Activated CD4-positive, alpha-beta T cell treated with anti-CD3 and anti-CD28 coated beads, Interleukin-2, amount 50 U/mL, for 1 hour (primary cell): ENCODE measurements at regions not wholly inside any gene's neighbourhood (a gene's known extent, or its start where the extent isn't known, plus 50 kb on each side); places are given as distances from the start of the nearest gene placed in this dataset.
"Not testable (repeated sequence)": the region's sequence is repeated elsewhere in the genome, so short reads cannot be mapped to it uniquely, and the experiment has no call there.

Experiments used
- DNase-seq: peaks from one replicate; pipeline ENCODE4 v3.0.0-alpha.2; 2020

DNA sequence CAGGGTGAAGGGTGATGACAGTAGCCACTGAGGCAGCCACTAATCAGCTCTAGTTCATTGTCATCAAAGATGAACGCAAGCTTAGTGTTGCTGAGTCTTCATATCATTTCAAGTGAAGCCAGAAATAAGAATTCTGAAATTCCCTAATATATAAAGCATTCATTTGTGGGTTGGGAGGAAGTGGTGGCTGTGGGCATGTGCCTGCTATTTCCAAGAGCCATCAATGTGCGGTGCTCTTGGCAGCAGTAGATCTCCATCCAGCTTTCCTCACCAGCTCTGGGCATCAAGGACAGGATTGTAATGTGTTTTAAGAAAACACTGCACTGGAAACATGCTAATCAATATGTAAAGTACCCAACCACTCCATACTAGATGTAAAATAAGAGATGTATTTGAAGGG is 202.5 kb upstream of the AHR start:
- DNase-seq, result no peak

DNA sequence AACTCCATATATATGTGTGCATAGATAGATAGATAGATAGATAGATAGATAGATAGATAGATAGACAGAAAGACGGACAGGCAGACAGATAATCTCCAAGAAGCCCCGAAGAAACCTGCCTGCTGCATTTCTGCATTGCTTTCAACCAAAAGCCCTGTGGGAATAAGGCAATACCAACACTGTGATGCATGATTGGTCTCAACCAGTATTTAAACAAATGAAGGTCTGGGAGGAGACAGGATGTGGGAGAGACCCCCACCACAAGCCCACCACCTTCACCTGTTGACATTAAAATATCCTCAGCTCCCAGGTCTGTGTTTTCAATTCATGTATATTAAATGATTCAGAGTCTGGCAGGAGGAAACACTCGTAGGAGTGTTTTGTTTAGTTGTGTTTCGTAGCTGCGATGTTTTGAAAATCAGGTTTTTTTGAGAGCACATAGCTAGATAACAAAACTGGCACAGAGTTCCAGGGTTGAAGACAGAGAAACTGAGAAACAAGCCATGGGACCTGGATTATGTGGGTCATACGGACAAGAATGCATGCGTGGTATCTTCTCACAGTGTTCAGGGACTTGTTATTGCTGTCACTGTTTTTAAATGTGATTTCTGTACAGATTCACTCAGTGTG is 200.7 kb upstream of the AHR start:
- DNase-seq, result no peak

DNA sequence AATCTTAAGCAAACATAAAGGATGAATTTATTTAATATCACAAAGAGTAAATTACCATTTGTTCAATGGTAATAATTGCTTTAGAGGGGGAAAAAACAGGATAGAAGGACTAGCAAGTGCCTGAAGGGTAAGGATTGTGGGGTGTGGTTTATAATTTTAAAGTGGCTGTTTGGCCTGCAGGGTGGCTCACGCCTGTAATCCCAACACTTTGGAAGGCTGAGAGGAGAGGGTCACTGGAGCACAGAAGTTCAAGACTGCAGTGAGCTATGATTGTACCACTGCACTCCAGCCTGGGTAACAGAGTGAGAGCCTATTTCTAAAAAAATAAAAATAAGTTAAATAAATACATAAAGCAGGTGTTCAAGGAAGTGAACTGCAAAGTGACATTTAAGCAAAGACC is 199.9 kb upstream of the AHR start:
- DNase-seq, result no peak

DNA sequence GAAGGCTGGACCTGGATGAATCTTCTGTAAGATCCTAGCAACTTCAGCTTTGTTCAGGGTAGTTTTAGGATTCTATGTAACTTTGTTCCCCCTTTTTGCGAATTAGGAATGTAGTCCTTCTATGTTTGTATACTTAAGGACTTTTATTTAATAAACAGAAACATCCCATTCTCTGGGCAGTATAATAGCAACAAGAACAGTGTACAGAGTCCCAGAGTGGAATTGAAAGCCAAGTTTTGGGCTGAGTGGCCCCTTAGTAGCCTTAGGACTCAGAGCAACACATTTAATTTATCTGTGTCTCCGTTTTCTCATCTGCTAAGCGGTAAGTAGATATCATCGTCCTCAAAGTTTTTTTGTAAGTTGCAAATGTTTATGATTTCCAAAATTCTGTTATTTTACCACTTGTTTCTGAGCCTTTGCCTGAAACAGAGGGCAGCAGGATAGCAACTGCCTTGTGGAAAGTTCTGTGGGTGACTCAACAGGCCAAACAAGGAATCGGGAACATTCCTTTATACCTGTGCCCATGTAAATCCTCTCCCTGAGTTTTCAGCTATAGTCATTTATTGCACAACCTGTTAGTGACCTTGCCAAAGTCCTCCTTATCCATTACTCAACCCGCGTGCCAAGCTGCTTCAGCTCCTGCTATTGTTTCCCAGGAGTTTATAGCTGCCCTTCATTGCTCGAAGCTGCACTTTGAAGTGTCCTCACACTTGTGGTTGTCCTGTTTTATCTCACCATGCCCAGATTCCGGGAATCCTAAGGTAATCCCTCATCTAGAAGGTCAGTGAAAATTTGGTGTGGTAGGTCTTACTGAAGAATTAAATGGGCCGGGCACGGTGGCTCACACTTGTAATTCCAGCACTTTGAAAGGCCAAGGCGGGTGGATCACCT is 199.1 kb upstream of the AHR start:
- DNase-seq, result no peak

DNA sequence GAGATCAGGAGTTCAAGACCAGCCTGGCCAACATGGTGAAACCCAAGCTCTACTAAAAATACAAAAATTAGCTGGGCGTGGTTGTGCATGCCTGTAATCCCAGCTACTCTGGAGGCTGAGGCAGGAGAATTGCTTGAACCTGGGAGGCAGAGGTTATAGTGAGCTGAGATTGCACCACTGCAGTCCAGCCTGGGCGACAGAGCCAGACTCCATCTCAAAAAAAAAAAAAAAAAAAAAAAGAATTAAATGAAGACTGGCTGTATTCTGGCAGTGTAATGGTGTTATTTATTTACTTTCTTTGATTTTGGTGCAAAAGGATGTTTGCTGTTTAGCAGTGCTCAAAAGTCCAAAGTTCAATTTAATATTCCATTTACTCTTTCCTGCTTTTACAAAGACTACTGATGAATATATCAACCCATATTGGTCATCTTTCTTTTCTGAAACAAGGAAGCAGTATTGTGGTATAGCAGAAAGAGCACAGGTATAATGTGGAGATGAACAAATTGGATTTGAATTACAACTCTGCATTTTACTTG is 198.4 kb upstream of the AHR start:
- DNase-seq, result not testable (repeated sequence)

DNA sequence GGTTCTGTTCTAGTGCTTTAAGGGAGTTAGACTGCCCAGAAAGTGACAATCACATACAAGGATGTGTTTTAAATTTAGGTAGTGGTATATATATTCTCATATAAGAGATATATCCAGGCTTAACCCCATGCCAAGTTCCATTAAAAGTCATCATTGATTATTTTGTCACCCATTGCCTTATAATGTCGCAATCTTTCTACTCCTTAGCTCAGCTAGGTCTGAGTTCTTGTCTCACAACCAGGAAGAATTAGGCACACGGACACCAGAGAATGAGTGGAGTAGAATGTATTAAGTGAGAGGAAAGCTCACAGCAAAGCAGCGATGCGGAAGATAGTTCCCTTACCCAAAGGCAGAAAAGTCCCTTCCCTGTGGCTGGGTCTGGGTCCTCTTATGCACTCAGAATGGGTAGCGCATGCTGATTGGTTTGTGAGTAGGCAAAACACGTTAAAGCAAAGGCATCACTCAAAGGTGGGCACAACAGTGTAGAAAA is 197.2 kb upstream of the AHR start:
- DNase-seq, result no peak

DNA sequence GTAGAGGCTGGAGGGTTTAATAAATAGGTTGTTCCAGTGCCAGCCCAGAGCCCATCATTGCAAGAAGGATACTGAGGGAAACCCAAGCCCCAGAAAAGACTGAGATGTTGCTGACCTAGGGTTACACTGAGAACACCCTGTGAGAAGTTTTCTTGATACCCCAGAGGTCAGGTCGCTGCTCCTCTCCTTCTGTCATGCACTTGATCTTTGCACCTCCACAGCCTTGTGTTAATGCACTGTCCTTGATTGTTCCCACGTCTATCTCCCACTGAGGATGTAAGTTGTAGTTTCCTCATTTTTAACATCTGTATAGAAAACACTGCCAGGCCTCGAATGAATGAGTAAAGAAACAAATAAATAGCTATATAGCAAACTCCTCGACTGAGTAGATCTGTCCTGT is 195.3 kb upstream of the AHR start:
- no peak for DNase-seq

DNA sequence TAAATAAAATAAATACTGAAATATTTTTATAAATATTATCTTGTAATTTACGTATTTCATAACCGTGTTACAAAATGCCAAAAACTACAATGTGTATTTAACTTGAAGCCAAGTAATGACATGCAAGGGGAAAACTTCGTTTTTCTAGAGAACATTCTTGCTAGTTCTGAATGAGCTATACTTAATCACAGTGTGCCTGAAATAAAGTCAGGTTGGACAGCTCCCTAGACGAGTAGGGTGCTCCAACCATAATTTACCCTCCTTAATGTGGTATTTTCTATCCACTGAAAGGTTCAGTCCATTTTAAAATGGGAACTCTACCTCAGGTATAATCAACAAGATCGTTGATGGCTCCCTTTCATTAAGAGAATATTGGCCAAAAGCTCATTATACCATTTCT is 194.5 kb upstream of the AHR start:
- DNase-seq, result no peak

DNA sequence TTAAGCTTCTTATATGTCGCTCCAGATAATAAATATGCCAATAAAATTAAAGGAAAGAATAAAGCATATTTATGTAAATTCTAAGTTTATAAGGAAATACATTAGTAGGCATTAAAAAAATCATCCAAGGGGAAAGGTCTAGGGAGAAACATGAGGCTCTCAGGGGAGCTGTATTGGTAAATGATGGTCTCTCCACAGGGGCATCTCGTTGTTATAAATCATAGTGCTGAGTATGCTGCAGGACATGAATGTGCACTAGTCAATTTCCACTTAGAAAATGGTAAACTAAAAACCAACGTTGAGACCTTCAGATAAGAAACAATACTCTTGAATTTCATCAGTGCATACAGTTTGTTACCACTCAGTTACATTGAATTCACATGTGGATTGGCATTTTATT is 194.0 kb upstream of the AHR start:
- DNase-seq, result no peak

DNA sequence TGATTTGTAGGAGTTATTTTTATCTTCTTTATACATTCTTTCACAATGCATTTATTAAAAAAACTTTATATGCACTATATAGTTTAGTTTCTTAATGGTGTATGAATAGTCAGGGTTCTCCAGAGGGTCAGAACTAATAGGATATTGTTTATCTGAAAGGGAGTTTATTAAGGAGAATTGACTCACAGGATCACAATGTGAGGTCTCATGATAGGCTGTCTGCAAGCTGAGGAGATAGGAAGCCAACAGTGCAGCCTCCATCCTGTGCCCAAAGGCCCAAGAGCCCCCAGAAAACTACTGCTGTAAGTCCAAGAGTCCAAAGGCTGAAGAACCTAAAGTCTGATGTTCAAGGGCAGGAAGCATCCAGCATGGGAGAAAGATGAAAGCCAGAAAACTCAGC is 192.8 kb upstream of the AHR start:
- no peak for DNase-seq

DNA sequence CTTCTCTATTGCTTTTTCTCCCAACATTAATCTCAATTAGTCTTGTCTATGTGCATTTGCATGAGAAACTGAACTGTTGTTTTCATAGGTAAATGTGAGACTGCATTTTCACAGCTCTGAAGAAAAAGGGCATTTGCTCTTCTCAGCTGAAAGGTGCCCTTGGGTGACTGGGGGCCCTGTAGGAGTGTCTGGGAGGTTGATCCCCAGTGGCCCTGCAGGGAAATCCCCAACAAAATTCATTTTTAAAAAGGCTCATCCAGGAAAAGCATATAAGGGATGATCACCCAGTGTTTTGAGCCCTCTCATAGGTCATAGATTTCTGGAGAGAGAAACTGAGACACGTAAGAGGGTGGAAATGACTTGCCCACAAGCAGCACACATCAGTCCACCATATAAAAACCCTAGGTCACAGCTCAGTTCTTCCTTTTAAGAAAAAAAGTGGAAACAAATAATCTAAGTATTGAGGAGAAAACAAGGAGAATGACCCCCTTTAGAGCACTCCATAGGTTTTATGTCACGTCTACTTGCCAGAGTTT is 190.3 kb upstream of the AHR start:
- DNase-seq, result no peak

DNA sequence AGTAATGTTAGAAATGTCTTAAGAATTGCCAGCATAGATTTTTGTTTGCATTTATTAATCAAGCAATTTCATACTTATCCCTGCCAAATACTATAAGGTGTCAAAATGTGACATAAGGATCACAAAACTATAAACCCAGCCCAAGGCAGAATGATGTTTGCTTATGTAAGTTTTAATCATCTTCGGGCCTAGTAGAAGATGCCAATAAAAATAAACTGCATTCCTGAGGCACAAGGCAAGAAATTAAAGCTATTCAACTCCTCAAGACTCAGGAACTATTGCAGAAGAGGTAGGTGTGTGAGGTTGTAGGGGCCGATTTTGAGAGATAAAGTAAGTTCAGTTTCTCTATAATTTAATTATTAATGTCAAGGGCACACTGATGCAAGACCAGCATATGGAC is 189.4 kb upstream of the AHR start:
- DNase-seq, result no peak

DNA sequence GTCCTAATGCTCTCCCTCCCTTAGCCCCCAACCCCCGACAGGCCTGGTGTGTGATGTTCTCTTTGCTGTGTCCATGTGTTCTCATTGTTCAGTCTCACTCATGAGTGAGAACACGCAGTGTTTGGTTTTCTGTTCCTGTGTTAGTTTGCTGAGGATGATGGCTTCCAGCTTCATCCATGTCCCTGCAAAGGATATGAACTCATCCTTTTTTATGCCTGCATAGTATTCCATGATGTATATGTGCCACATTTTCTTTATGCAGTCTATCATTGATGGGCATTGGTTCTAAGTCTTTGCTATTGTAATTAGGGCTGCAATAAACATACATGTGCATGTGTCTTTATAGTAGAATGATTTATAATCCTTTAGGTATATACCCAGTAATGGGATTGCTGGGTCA is 184.7 kb upstream of the AHR start:
- not testable (repeated sequence) for DNase-seq

DNA sequence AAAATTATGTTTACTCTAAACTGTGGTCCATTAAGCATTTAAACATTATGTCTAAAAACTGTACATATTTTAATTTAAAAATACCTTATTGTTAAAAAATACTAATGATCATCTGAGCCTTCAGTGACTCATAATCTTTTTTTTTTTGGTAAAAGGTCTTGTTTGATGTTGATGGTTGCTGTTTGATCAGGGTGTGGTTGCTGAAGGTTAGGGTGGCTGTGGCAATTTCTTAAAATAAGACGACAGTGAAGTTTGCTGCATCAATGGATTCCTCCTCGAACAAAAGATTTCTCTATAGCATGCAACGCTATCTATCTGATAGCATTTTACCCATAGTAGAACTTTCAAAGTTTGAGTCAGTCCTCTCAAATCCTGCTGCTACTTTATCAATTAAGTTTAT is 180.0 kb upstream of the AHR start:
- DNase-seq, result no peak

DNA sequence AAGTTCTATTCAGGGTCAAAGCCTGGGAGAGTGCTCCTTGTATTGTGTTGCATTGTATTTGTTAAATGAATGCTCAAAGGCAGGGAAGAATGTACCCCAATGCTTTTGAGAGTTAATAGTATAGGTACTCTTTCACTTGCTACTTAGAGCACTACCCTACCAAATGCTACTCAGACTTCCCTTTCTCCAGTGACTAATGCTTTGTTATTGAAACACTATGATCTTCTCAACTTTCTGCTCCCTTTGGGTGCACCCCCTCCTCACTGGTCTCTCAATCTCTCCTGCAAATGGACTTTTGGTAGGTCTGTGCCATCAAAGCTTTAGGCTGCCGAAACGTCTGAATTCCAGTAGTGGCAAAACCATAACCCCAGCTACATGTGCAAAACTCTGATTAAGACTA is 177.7 kb upstream of the AHR start:
- DNase-seq, result no peak

DNA sequence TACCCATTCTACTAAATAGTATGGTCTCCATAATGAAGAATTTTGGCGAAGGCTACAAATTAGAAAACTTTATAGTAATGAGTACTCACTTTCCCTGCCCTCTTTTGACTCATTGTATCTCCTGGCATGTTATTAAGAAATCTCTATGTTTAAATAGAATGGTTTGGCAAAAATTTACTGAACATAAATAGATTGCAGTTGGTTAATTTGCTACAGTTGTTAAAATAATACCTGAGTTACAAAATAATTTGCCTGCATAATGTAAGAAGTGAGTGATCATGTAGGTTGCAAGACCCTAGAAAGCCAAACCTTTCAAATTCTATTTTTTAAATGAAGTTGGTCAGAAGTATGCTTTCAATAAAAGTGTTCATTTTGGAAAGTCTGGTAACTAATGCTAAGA is 176.8 kb upstream of the AHR start:
- DNase-seq, result no peak

DNA sequence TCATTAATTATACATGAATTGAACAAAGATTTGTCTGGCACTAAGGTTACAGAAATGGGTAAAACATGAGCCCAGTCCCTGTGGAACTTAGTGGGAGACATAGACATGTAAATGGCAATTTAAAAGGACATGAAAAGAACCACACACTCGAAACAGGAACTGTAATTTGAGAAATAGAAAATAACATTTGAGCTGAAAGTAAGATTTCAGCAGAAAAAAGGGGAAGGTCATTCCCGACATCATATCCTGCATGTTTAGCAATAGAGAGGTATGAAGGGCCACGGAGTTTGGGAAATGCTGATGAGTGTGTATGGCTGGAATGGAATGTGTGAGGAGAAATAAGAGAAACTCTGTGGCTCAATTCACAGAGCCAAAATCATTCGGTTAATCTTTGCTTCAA is 175.4 kb upstream of the AHR start:
- DNase-seq, result no peak

DNA sequence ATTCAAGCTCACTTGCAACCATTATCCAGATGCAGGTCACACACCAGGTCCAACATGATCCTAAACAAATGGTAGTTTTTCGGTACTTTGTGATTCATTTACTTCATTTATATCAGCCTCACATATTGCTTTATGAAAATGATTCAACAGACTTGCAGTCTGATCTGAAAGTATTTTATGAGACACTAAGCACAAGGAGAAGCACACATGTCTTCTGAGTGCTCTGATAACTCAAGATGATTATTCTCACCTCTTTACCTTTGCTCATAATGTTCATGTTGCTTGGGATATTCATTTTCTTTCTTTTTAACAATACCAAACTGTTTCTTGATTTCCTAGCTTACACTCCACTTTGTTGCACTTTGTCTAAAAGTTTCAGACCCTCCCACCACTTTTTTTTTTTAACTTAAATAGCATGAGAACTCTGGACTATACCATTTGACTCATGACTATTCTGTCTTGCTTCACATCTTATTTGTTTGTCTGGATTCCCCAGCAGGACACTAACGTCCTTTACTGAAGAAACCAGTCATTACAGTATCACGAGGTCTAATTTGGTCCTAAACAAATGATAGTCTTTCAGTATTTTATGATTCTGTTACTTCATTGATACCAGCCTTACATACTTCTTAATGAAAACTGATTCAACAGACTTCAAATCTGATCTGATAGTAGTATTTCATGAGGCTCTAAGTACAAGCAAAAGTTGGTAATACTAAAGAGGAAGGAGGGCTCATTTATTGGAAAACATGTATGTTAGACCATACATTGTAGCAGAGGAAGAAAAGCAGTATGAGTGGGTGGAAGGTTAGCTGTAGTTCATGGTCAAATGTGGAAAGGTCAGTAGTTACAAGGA is 171.8 kb upstream of the AHR start:
- no peak for DNase-seq

DNA sequence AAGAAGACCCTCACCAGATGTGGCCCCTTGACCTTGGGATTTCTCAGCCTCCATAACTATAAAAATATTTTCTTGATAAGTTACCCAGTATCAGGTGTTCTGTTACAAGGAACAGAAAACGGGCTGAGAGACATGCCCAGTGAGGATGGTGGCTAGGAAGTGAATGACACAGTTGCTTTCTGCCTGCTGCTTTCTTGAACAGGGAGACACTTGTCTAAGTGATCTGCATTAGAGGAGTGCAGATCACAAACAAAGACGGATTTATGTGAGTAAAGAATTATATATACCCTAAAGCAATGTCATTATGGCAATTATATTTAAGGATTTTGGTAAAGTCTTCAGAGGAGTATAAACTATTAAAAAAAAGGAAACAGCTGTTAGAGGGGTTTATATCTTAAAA is 169.2 kb upstream of the AHR start:
- no peak for DNase-seq

DNA sequence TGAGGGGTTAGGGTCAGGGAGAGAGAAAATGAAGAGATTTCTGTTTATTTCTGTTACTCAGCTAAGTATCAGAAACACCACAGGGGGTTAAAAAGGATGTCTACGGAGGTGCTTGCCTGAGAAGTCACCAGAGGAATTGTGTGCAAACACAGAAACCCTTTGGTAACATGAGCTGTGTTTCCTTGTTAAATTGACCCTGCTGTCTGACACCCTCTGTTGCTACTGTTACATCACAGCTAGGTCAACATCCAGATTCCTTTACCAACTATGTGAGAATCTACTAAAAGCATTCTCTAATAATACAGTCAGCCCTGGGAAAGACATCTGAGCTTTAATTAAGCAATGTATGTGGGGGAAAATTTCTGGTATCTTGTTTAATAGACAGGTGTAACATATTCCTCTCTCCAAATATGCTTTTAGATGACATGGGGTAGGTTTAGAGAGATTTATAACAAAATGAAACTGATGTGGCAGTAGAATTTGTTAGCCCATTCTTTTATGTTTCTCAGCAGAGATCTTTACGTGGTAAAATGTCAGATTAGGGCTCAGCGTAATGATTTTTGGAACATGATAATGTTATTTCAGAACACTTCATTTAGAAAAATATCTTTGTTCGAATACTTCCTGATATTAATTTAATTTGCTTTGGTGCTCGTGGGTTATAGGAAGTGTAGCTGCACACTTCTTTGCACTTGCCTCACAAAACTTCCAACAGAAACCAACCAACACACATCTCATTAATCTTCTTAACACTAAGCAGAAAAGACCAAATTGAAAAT is 168.0 kb upstream of the AHR start:
- no peak for DNase-seq

DNA sequence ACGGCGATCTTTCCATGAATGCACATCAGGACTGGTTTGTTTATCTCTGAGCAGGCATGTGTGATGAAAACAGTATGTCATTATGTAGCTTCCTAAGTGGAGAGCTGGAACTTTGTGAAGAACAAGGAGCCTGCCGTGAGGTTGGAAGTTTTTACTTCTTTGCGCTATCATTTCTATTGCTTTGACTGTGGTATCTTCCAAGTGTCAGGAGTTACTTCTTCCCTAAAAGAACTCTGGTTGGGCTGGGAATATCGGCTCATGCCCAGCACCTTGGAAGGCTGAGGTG is 167.4 kb upstream of the AHR start:
- DNase-seq, result no peak

DNA sequence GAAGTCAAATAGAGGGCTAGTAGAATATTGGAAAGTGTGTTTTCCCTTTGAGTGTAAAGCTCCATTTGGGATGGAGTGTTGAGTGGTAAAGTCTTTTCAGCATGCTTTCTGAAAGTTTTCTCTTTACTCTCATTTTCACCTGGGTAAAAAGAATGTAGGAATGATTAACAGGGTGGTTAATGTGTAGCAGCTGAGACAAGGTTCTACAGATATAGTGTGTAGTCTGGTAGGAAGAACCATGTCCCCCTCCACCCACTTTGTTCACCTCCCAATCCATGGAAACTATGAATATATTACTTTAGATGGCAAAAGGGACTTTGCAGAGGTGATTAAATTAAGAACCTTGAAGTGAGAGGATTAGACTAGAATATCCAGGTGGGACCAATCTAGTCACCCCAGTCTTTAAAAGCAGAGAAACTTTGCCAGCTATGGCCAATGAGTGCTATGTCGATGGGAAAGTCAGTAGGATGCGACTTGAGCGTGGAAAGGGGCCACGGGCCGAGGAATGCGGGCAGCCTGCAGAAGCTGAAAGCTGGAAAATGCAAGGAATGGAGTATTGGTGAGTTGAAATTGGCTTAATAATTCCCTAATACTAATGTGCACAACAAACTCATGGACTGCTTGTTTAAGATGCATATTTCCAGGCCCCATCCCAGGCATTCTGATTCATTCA is 166.3 kb upstream of the AHR start:
- no peak for DNase-seq
